ENCODE measurements at regions not wholly inside any gene's neighbourhood (a gene's known extent, or its start where the extent isn't known, plus 50 kb on each side); places are given as distances from the start of the nearest gene placed in this dataset.

GRCh38 chr1:219461981-219462400 lies 150.9 kb downstream of the ZC3H11B start:
- TF ChIP-seq CTCF (conservative IDR thresholded peaks at IDR 0.05 in 1 of 2, IDR thresholded peaks at IDR 0.05 in 1 of 2; ENCODE audit: low read depth in 1 of 2, low read length in 2 of 2): no peak
- no peak for TF ChIP-seq EZH2 (IDR thresholded peaks at IDR 0.05; ENCODE audit: low read length, missing control alignments)
